Cardiac muscle cell (in vitro differentiated cells and primary cell): ENCODE measurements at regions not wholly inside any gene's neighbourhood (a gene's known extent, or its start where the extent isn't known, plus 50 kb on each side); places are given as distances from the start of the nearest gene placed in this dataset.

Experiments used
- DNase-seq, 2 donors: peaks; one replicate each; pipeline versions ENCODE4 v3.0.0 to v3.0.0-alpha.2; 2010 to 2017; ENCODE audit warnings: low read depth in 1 of 2, low spot score in 1 of 2
- H3K27ac ChIP-seq: fragments of 200-600 bp; sonication (generic); 2 replicates; pipeline ENCODE4 v1.5.1; 2016
- H3K27me3 ChIP-seq: fragments of 200-600 bp; sonication (generic); 2 replicates; pipeline ENCODE4 v1.6.0; 2016; ENCODE audit warnings: control low read depth
- H3K36me3 ChIP-seq: fragments of 200-600 bp; sonication (generic); 2 replicates; pipeline ENCODE4 v1.5.1; 2016; ENCODE audit warnings: control low read depth
- H3K4me1 ChIP-seq: fragments of 200-600 bp; sonication (generic); 2 replicates; pipeline ENCODE4 v1.8.1; 2017; ENCODE audit warnings: low read depth, mild to moderate bottlenecking, mixed run types
- H3K4me3 ChIP-seq: fragments of 200-600 bp; sonication (generic); 2 replicates; pipeline ENCODE4 v1.5.1; 2016; ENCODE audit warnings: mild to moderate bottlenecking
- H3K9me3 ChIP-seq: fragments of 200-600 bp; sonication (generic); 2 replicates; pipeline ENCODE4 v1.5.1; 2017; ENCODE audit warnings: low read depth, mild to moderate bottlenecking, control low read depth
- TF ChIP-seq, protein P1 (sequence below): IDR thresholded peaks from 2 replicates; pipeline ENCODE4 v1.5.1; 2012; ENCODE audit warnings: low read depth, mild to moderate bottlenecking, low read length

DNA sequence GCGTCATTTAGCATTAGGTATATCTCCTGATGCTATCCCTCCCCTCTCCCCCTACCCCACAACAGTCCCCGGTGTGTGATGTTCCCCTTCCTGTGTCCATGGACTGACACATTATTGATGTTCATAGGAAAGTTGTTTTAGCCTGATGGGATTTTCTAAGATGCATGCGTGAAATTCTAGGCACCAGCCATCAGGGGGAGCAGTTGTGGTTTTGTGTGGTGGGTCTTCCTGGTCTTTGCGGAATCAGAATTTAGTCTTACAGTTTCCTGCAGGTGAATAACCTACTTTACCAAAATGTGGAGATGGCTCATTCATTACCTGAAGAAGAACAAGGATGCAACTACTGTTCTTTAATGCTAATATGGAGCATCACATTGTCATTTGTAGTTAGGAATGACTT is 455.0 kb upstream of the THBS1 start:
- H3K36me3 ChIP-seq = no peaks in the 10 kb centered on the region
- no peak overlapping the region for H3K27ac ChIP-seq
- H3K9me3 ChIP-seq = no peaks in the 10 kb centered on the region
- peaks cover 18% of the 10 kb centered on the region for H3K4me1 ChIP-seq
- DNase-seq = peak; percentile 69 to 70
- TF ChIP-seq, protein P1, sequence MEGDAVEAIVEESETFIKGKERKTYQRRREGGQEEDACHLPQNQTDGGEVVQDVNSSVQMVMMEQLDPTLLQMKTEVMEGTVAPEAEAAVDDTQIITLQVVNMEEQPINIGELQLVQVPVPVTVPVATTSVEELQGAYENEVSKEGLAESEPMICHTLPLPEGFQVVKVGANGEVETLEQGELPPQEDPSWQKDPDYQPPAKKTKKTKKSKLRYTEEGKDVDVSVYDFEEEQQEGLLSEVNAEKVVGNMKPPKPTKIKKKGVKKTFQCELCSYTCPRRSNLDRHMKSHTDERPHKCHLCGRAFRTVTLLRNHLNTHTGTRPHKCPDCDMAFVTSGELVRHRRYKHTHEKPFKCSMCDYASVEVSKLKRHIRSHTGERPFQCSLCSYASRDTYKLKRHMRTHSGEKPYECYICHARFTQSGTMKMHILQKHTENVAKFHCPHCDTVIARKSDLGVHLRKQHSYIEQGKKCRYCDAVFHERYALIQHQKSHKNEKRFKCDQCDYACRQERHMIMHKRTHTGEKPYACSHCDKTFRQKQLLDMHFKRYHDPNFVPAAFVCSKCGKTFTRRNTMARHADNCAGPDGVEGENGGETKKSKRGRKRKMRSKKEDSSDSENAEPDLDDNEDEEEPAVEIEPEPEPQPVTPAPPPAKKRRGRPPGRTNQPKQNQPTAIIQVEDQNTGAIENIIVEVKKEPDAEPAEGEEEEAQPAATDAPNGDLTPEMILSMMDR = peak; percentile 64
- no peak overlapping the region for H3K4me3 ChIP-seq
- no peaks in the 10 kb centered on the region for H3K27me3 ChIP-seq

DNA sequence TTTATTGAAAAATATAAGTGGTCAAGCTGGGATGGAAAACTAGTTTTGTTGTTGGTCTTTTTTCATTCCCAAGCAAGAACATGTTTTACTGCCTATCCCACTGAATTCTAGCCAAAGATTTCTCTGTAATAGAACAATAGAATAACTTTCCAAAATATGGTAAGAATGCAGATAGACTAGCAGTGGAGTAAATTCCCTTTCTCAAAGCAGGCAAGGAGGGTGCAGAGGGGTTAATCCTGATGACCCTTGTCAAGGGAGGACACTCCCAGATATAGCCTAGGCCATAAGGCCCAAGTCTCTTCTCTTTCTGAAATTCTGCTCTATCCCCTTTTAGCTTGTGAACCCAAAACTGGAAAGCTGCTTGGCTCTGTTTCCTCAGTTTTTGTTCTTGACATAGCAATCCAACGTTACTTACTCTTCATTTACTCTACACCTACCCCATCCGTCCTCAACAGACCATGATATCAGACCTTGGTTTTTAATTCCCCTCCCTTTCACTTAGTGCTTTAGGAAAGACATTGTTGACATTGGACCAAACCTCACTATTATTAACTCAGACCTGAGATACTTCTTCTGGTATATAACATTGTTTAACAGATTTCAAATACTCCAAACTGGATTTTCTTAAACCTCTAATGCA is 453.6 kb upstream of the THBS1 start:
- H3K27ac ChIP-seq = peak overlapping the region; percentile 88
- DNase-seq = peak in 1 of 2 donors; percentile 74
- H3K9me3 ChIP-seq = no peaks in the 10 kb centered on the region
- peaks cover 18% of the 10 kb centered on the region for H3K4me1 ChIP-seq
- H3K4me3 ChIP-seq = no peak overlapping the region
- H3K36me3 ChIP-seq = no peaks in the 10 kb centered on the region
- no peaks in the 10 kb centered on the region for H3K27me3 ChIP-seq
- TF ChIP-seq, protein P1 = no peak

DNA sequence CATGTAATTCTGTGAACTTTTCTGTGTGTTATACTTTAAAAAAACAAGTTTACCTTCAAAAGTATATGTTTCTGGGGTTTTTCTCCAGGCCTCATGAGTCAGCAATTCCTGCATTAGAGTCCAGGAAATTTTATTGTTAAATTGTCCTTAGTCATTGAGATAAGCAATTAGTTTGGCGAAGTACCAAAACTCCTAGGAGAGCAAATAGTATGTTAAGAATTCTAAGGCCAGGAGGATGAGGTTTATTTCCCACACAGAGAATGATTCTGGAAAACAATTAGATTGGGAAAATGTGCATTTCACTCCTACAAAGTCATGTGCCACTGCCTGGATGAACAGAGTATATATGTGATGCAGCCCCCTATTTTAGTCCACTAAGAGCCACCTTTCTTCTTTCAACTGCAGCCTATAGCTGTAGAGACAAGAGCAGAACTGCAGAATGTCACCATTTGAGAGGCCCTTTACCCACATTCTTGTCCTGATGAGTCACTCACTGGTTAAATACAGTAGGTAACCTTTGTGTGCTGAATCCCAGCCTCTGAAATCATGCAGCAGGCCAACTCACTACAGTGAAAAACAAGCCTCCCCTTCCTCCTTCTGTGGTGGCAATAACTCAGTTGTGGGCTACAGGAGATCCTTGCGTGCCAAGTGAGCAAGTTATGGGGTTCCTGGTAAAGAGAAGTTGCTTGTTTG is 452.8 kb upstream of the THBS1 start:
- DNase-seq = peak; percentile 51 to 98
- Histone ChIP-seq H3K36me3 (no peaks in the 10 kb centered on the region), H3K4me1 (peaks cover 18% of the 10 kb centered on the region), H3K27ac (peak overlapping the region; percentile 88), H3K9me3 (no peaks in the 10 kb centered on the region), H3K4me3 (no peak overlapping the region), H3K27me3 (no peaks in the 10 kb centered on the region)
- TF ChIP-seq, protein P1 = no peak

DNA sequence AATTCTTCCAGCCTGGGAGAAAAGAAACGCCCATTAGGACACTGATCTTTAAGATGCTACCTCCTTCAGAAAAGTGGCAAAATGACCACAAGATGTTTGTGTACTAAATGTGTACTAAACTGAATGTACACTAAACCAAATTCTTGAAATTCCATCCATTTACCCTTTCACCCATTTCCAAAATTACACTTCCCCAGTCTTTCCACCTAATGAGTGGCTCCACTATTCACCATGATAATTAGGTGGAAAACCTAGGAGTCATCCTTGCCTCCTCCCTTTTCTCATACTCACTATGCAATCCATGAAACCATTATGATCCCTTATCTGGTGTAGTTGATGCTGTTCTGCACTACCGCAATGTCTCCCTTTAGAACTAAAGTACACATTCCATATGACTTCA is 452.1 kb upstream of the THBS1 start:
- H3K27me3 ChIP-seq = no peaks in the 10 kb centered on the region
- peak in 1 of 2 donors; percentile 50 for DNase-seq
- no peak overlapping the region for H3K4me3 ChIP-seq
- TF ChIP-seq, protein P1 = no peak
- H3K4me1 ChIP-seq = peaks cover 23% of the 10 kb centered on the region
- H3K27ac ChIP-seq = peak overlapping the region; percentile 88
- no peaks in the 10 kb centered on the region for H3K9me3 ChIP-seq
- no peaks in the 10 kb centered on the region for H3K36me3 ChIP-seq

DNA sequence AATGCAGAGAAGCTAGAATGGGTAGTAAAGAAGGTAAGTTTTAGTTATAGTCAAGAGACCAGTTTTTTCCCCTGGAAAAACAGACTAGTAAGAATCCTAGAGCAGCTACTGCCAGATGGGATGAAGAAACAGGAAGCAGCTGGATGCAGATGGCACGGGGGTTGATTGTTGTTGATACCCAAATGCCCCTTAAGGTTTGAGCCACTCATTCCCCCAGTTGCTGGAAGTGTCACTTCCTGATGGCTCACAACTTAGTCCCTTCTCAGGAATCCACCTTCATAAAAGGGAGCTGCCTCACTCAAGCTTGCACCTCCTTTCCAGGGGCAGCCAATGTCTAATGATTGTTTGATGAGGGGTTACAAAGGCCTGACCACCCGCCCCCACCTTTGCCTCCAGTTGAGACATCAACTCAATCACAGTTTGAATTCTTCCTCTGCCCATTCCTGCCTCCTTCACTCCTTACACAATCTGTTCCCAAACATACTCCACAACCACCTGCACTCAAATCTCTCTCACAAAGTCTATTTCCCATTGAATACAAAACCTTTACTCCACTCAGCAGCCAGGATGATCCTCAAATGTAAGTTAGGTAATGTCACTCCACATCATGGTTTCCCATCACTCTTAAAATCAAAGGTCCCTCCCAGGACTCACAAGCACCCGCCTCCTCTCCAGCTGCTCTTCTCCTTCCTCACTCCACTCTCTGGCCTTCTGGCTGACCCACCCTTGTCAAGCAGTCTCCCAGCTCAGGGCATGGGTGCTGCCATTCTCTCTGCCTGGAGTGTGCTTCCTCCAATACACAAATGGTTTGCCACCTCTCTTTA is 450.1 kb upstream of the THBS1 start:
- TF ChIP-seq, protein P1 = no peak
- H3K9me3 ChIP-seq = no peaks in the 10 kb centered on the region
- no peak overlapping the region for H3K27ac ChIP-seq
- peak in 1 of 2 donors; percentile 14 for DNase-seq
- no peaks in the 10 kb centered on the region for H3K36me3 ChIP-seq
- peaks cover 23% of the 10 kb centered on the region for H3K4me1 ChIP-seq
- no peaks in the 10 kb centered on the region for H3K27me3 ChIP-seq
- no peak overlapping the region for H3K4me3 ChIP-seq
